ENCODE measurements at regions not wholly inside any gene's neighbourhood (a gene's known extent, or its start where the extent isn't known, plus 50 kb on each side); places are given as distances from the start of the nearest gene placed in this dataset.

DNA sequence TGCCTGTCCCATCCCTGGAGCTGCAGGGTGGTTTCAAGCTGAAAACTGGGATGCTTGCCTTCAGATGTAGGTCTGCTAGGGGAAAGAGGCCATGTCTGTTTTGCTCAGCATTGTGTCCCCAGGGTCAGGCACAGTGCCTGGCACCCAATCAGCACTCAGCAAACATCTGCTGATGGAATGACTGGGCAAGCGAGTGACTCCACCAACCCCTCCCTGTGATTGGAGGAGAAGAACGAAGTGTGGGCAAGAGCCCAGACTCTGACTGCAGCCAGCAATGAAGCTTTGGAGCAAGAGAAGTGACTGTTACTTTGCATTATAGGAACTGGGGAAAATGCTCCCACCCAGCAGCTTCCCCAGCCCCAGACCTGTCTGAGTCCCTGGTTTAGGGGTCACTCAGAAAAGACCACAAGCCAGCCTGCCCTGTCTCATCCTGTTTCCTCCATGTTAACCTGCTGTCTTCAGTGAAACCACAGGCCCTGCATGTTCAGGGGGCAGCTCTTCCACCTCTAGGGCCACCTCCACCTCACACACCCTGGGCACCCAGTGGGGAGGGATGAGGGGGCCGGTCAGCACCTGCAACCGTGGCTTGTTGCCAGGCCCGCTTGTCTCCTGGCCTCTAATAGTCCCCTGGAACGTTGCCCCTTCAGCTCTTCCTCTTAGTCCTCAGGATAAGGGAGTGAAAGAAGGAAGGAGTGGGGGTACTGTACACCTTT is 147.4 kb downstream of the TRIM29 start:
- Mint-ChIP-seq H3K27me3 (peaks cover 31% of the 10 kb centered on the region), H3K27ac (no peak overlapping the region), H3K4me3 (no peak overlapping the region), H3K36me3 (ENCODE audit: low read depth) (no peaks in the 10 kb centered on the region), H3K4me1 (ENCODE audit: low read depth) (no peaks in the 10 kb centered on the region), H3K9me3 (no peaks in the 10 kb centered on the region)
- no peak for DNase-seq

DNA sequence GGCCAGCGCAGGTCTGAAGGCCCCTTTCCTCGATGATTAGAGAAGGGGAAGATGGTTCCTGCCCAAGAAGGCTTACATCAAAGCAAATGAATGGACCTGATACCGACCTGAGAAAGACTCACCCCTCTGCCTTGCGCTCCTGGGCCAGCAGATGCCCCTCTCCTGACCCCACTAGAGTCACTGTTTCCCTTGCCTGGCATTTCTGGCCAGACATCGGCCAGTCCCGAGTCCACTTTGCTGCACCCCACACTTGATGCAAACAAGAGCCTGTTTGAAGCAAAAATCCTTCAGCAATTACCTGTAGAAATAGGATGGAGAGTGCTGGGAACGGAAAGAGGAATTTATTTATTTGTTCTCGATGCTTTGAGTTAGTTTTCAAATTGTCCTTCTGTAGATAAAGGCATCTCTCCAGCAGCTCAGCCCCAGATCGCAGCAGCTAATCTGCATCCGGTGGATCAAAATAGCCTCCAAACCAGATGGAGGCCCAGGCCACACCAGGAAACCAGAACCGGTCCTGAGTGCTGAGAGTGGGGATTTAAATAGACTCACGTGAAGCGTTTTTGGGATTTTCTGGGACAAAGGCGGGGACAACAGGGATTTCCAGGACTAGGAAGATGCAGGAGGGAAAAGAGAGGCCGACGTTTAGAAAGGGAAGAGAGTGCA is 148.6 kb downstream of the TRIM29 start:
- no peaks in the 10 kb centered on the region for H3K9me3 Mint-ChIP-seq
- H3K36me3 Mint-ChIP-seq (ENCODE audit: low read depth): no peaks in the 10 kb centered on the region
- no peak overlapping the region for H3K4me3 Mint-ChIP-seq
- peaks cover 31% of the 10 kb centered on the region for H3K27me3 Mint-ChIP-seq
- H3K27ac Mint-ChIP-seq: no peak overlapping the region
- H3K4me1 Mint-ChIP-seq (ENCODE audit: low read depth): no peaks in the 10 kb centered on the region
- no peak for DNase-seq

DNA sequence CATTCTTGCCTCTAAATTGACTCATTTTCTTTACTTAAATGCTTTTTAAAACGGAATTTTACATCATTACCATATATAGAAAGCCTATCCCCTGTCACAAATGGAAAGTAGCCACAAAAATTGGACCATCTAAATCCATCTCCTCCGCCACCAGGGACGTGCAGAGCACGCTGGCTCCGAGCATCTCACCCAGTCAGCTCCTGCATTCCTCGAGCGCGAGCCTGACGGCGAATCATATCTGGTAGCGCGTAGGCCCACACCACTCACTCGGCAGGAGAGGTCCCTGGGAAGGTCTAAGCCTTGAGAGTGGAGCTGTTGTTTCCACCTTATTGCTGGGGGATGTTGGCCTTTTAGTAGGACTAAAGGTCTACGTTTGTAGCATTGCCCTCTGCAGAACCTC is 152.4 kb downstream of the TRIM29 start:
- H3K9me3 Mint-ChIP-seq: no peaks in the 10 kb centered on the region
- H3K4me3 Mint-ChIP-seq: no peak overlapping the region
- peaks cover 32% of the 10 kb centered on the region for H3K27me3 Mint-ChIP-seq
- H3K36me3 Mint-ChIP-seq (ENCODE audit: low read depth): no peaks in the 10 kb centered on the region
- H3K4me1 Mint-ChIP-seq (ENCODE audit: low read depth): no peaks in the 10 kb centered on the region
- DNase-seq: no peak
- H3K27ac Mint-ChIP-seq: no peak overlapping the region

DNA sequence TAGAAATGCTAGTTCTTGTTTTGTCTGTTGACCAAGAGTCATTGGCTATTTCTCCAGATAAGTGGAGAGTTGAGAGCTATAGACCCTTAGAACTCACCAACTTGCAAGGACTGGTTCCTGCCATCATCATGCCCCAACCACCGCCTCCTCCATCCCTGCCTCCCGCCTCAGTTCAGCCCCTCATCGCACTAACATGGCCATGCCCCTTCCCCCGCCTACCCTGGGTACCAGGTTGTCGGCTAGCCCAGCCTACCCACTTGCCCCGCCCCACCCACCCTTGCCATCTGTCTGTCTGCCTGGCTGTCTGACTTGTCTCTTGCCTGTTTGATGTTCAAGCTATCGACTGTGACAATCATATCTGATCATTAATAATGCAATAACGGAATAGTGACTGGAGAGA is 154.1 kb downstream of the TRIM29 start:
- Mint-ChIP-seq H3K4me3 (no peak overlapping the region), H3K9me3 (no peaks in the 10 kb centered on the region), H3K4me1 (ENCODE audit: low read depth) (no peaks in the 10 kb centered on the region), H3K36me3 (ENCODE audit: low read depth) (no peaks in the 10 kb centered on the region), H3K27me3 (peaks cover 27% of the 10 kb centered on the region), H3K27ac (no peak overlapping the region)
- DNase-seq: no peak

DNA sequence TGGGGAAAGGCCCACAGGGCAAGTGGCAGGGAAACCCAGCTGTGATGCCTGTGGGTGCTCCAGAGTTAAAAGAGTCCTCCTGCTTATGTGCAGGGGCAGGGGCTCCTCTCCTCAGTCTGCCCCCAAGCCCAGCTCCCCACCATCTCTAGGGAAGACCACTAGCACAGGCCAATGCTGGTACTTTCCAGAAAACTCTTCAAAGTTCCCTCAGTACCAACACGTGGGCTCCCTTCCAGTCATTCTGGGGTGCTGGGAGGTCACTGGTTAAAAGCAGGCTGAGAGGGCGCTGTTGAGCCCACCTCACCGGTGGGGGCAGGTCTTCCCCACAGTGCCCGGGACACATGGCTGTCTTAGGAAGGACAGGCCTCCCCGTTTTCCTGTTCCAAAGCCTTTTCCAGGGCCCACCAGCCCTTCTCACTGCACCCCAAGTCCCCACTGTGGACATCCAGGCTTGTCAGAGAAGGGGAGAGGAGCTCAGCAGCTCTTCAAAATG is 154.6 kb downstream of the TRIM29 start:
- H3K4me3 Mint-ChIP-seq: no peak overlapping the region
- no peaks in the 10 kb centered on the region for H3K36me3 Mint-ChIP-seq (ENCODE audit: low read depth)
- H3K9me3 Mint-ChIP-seq: no peaks in the 10 kb centered on the region
- no peaks in the 10 kb centered on the region for H3K4me1 Mint-ChIP-seq (ENCODE audit: low read depth)
- DNase-seq: no peak
- peaks cover 28% of the 10 kb centered on the region for H3K27me3 Mint-ChIP-seq
- no peak overlapping the region for H3K27ac Mint-ChIP-seq

DNA sequence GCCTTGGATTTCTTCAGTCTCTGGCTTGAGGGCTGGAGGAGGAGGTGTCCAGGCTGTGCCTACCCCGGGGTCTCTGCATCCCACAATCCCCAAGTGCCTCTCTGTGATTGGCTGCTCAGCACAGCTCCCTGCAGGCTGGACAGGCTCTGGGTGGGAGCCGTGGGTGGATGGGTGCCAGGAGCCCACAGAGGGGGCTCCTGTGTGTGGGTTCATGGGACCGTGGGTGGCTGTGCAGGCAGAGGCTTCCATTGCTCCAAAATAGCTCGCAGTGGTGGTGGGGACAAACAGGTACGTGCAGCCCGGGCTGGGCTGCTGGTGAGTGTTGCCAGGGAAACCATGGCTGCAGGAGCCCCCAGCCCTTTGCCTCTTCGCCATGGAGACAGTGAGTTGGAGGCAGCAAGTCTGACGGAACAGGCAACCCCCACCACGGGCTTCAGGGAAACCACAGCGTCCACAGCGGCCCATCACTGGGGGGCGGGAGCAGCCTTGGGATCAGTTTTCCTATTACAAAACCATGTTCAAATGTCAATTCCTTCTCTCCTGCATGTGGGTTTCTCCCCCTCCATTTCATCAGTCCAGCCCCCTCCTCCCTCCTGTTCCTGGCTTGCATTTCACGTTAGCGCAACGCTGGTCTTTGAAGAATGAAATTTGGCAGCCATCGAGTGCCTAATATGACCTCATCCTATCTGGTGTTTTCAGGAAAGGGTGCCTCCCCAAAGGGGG is 155.2 kb downstream of the TRIM29 start:
- H3K4me1 Mint-ChIP-seq (ENCODE audit: low read depth): no peaks in the 10 kb centered on the region
- H3K27me3 Mint-ChIP-seq: peaks cover 22% of the 10 kb centered on the region
- H3K4me3 Mint-ChIP-seq: no peak overlapping the region
- no peak overlapping the region for H3K27ac Mint-ChIP-seq
- H3K9me3 Mint-ChIP-seq: no peaks in the 10 kb centered on the region
- no peaks in the 10 kb centered on the region for H3K36me3 Mint-ChIP-seq (ENCODE audit: low read depth)
- no peak for DNase-seq

DNA sequence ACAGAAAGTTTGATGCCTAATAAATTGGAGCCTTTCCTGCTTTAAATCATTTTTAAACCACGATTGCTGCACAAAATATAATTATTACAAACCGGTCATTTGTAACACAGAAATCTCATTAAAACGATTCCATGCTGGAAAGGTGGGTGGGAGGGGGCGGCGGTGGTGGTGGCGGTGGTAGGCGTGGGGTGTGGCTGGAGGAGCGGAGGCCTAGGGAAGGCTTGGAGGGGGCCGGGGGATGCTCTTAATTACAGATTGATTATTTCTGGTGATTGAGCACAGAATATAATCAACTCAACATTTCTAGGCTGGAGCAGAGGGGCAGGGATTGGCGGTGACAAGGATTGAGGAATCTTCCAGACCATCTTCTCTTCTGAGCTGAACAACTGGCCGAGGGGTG is 157.5 kb downstream of the TRIM29 start:
- Mint-ChIP-seq H3K9me3 (no peaks in the 10 kb centered on the region), H3K4me3 (no peak overlapping the region), H3K27ac (no peak overlapping the region), H3K4me1 (ENCODE audit: low read depth) (no peaks in the 10 kb centered on the region), H3K27me3 (peaks cover 15% of the 10 kb centered on the region), H3K36me3 (ENCODE audit: low read depth) (no peaks in the 10 kb centered on the region)
- DNase-seq: no peak

DNA sequence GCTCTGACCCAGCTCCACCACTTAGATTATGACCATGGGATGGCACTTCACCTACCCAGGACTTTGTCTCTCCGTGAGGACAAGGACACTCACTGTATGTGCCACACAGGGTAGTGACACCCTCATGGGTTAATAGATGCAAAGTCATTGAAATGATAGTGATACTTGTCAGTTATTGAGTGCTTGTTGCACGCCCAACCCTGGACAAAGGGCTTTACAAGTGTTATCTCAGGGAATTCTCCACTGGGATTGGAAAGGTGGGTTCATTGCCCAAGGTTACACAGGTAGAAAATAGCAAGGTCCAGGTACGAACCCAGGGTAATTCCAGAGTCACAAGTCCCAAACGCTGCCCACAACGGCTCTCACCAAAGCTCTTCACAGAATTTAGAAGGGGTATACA is 158.2 kb downstream of the TRIM29 start:
- Mint-ChIP-seq H3K36me3 (ENCODE audit: low read depth) (no peaks in the 10 kb centered on the region), H3K27ac (no peak overlapping the region), H3K9me3 (no peaks in the 10 kb centered on the region), H3K4me1 (ENCODE audit: low read depth) (no peaks in the 10 kb centered on the region), H3K4me3 (no peak overlapping the region), H3K27me3 (peaks cover 15% of the 10 kb centered on the region)
- no peak for DNase-seq

DNA sequence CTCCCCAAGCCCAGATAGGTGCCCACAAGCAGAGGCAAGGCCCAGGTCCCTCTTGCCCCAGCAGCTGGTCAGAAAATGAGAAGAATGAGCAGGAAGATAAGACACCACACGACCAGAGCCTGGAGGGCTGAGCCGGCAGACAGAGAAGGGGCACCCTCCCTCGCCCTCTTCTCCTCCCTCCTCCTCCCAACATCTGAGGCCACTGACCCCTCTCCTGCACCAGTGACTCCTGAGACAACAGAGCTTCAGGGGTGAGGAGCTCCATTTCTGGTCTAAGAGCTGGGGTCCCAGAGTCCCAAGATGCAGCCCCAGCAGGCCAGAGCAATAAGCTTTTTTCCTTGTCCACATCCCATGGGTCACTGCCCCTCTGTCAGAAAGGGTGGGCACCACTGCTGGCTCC is 159.2 kb downstream of the TRIM29 start:
- Mint-ChIP-seq H3K27me3 (peaks cover 15% of the 10 kb centered on the region), H3K4me3 (no peak overlapping the region), H3K4me1 (ENCODE audit: low read depth) (no peaks in the 10 kb centered on the region), H3K27ac (no peak overlapping the region), H3K36me3 (ENCODE audit: low read depth) (no peaks in the 10 kb centered on the region), H3K9me3 (no peaks in the 10 kb centered on the region)
- DNase-seq: no peak

DNA sequence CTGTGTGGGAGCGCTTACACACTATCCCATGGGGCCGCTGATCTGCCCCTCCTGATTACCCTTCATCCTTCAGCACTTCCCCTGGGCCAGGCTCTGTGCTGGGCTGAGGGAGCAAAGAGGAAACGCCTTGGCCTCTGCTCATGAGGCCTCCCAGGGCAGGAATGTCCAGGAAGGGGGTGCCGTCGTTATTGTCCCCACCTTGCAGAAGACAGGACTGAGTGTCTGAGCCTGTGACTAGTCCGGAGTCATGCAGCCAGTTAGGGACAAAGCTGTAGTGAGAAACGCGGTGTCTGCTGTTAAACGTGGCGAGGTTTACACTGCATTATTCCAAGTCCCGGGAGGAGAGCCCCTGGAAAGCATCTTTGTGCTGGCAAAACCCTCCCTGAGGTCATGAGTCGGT is 160.0 kb downstream of the TRIM29 start:
- no peak for DNase-seq
- H3K9me3 Mint-ChIP-seq: no peaks in the 10 kb centered on the region
- H3K4me3 Mint-ChIP-seq: no peak overlapping the region
- H3K4me1 Mint-ChIP-seq (ENCODE audit: low read depth): no peaks in the 10 kb centered on the region
- no peaks in the 10 kb centered on the region for H3K36me3 Mint-ChIP-seq (ENCODE audit: low read depth)
- no peak overlapping the region for H3K27ac Mint-ChIP-seq
- peaks cover 15% of the 10 kb centered on the region for H3K27me3 Mint-ChIP-seq

DNA sequence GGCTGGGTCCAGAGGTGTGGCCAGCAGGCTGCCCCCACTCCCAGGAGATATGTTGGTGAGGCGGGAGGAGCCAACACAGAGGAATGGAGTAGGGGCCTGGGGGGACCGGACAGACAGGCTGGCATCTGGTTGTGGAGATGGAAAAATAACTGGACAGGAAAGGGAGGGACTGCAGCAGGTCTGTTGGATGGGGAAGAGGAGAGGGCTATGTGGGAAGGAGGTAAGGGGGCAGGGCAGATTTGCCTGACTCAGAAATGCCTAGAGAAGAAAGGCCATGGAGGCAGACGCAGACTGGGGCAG is 160.4 kb downstream of the TRIM29 start:
- Mint-ChIP-seq H3K4me1 (ENCODE audit: low read depth) (no peaks in the 10 kb centered on the region), H3K27me3 (peaks cover 18% of the 10 kb centered on the region), H3K27ac (no peak overlapping the region), H3K9me3 (no peaks in the 10 kb centered on the region), H3K36me3 (ENCODE audit: low read depth) (no peaks in the 10 kb centered on the region), H3K4me3 (no peak overlapping the region)
- no peak for DNase-seq

DNA sequence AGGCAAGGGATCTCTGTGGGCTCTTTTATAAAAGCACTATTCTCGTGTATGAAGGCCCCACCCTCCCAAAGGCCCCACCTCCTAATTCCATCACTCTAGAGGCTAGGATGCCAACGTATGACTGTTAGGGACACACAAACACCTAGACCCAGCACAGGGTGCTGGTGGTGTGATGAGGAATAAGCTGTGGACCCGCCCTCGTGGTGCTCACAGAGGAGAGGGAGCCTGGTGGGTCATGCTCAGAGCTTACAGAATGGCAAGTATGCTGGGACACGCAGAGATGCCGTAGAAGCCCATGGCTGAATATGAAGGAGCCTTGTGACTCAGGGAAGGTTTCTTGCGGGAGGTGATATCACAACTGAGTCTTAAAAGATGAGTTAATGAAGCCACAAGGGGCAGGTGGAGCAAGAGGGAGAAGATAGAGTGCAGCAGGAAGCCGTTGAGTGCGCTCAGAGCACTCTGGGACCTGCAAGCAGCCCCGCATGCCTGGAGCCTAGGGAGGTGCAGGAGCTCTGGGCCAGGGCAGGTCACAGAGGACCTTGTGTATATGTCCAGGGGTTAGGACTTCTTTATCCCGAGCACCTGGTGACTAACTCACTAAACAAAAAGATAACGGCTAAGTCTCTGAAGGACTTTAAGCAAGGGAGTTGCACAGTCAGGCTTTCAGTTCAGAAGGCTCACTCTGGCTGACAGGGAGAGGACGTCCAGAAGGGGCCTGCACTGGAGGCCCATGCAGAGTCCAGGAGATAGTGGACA is 160.9 kb downstream of the TRIM29 start:
- DNase-seq: no peak
- no peaks in the 10 kb centered on the region for H3K36me3 Mint-ChIP-seq (ENCODE audit: low read depth)

DNA sequence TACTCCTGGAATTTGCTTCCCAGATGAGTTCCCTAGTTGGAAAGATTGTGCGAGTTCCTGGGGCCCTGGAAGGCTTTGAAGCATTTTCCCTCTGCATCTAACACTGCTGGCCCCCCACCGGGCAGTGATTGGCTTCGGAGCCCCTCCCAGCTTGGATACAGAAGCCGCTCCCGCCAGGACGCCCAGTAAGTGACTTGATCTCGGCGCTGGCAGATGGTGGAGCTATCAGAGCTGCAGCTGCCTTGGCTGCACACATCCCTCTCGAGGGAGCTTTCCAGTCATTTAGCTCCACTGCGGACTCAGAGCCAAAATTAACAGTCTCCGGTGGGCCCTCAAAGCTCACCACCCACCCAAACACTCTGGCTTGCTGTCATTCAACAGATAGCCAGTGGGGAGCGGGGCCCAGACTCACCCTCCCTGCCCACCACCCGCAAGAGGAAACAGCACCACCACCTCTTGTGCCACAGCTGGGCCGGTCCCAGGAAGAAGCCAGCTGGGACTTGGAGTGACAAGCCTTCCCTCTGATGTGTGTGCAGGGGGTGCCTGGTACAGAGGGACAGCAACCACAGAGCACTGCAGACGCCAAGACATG is 162.3 kb downstream of the TRIM29 start:
- H3K4me3 Mint-ChIP-seq: no peak overlapping the region
- no peak for DNase-seq
- H3K36me3 Mint-ChIP-seq (ENCODE audit: low read depth): no peaks in the 10 kb centered on the region
- H3K27ac Mint-ChIP-seq: no peak overlapping the region
- H3K4me1 Mint-ChIP-seq (ENCODE audit: low read depth): no peaks in the 10 kb centered on the region
- peaks cover 18% of the 10 kb centered on the region for H3K27me3 Mint-ChIP-seq
- H3K9me3 Mint-ChIP-seq: no peaks in the 10 kb centered on the region

More for the DNA sequence above, 160.9 kb downstream of the TRIM29 start:
- Mint-ChIP-seq H3K27ac (no peak overlapping the region), H3K27me3 (peaks cover 18% of the 10 kb centered on the region), H3K9me3 (no peaks in the 10 kb centered on the region), H3K4me1 (ENCODE audit: low read depth) (no peaks in the 10 kb centered on the region), H3K4me3 (no peak overlapping the region)

DNA sequence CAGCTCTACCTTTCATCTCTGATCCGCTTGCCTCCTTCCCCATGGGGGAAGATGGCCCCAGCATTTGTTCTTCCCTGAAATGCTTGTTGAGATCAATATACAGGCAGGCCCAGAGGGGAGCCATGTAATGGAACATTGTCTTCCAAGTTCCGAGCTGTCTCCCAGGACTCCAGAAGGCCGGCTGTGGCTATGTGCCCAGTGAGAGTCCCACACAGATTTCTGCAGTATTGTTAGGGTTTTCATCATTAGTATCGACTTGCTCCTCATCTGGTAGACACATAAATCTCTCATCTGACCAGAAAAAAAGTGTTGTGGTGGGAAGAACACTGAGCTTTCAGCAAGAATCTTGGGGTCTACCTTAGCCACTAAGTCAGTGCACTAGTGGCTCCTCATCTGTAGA is 163.4 kb downstream of the TRIM29 start:
- H3K27ac Mint-ChIP-seq: no peak overlapping the region
- H3K4me1 Mint-ChIP-seq (ENCODE audit: low read depth): no peaks in the 10 kb centered on the region
- H3K4me3 Mint-ChIP-seq: no peak overlapping the region
- no peak for DNase-seq
- no peaks in the 10 kb centered on the region for H3K36me3 Mint-ChIP-seq (ENCODE audit: low read depth)
- no peaks in the 10 kb centered on the region for H3K9me3 Mint-ChIP-seq
- H3K27me3 Mint-ChIP-seq: peaks cover 14% of the 10 kb centered on the region

Measured in activated T-cell treated with anti-CD3 and anti-CD28 coated beads, Interleukin-2, amount 50 U/mL, for 24 hours (primary cell).